ENCODE measurements at regions not wholly inside any gene's neighbourhood (a gene's known extent, or its start where the extent isn't known, plus 50 kb on each side); places are given as distances from the start of the nearest gene placed in this dataset.

- TF ChIP-seq CTCF (IDR thresholded peaks at IDR 0.05; ENCODE audit: borderline replicate concordance, extremely low read depth, low read length, poor library complexity, severe bottlenecking) (no peak), EZH2 (IDR thresholded peaks at IDR 0.05; ENCODE audit: borderline replicate concordance, low read depth, low read length, severe bottlenecking) (no peak)
Measured at GRCh38 chr7:84848219-84848973, 338.5 kb downstream of the SEMA3D start.

Measured in DND-41 (cell line).